HCT116 (cell line): ENCODE measurements at regions not wholly inside any gene's neighbourhood (a gene's known extent, or its start where the extent isn't known, plus 50 kb on each side); places are given as distances from the start of the nearest gene placed in this dataset.

ENCODE experiments used
- ATAC-seq: fragments of 200-7000 bp; cut with Tn5 transposase; 2 replicates; pipeline ENCODE4 v1.9.1; 2020; ENCODE audit warnings: mild to moderate bottlenecking, moderate library complexity
- BruUV-seq: library from RNA; stranded (reverse); fragments of 400-500 nt; replicated peaks from 2 replicates; lab custom pipeline; 2021; lab: Mats Ljungman, UMichigan
- CTCF ChIA-PET: fragments of 300-600 bp; sonication (Branson Sonifier 250); formaldehyde crosslinking; loops from one replicate; lab custom pipeline; 2021; ENCODE audit warnings: antibody characterized with exemption; lab: Charles Lee
- POLR2A ChIA-PET: fragments of 300-600, 350-600 bp; sonication (Branson Sonifier 250); formaldehyde crosslinking; loops from one replicate; lab custom pipeline; 2021; ENCODE audit warnings: antibody characterized with exemption; lab: Charles Lee
- RAD21 ChIA-PET, 2 experiments: fragments of 300-600 bp; sonication (Branson Sonifier 250); formaldehyde crosslinking; loops; one replicate each; lab custom pipeline; 2023; ENCODE audit warnings: low total read pairs in 2 of 2; ENCODE audit not compliant: uncharacterized antibody in 2 of 2, unreplicated experiment in 2 of 2, low non-redundant PET in 1 of 2; lab: Charles Lee
- DNase-seq: peaks from one replicate; pipeline ENCODE4 v3.0.0-alpha.2; 2010; ENCODE audit warnings: low read depth, low spot score
- H2AFZ ChIP-seq: fragments of 200-600 bp; shearing (Covaris generic), sonication (generic); 2 replicates; pipeline ENCODE4 v1.6.1; 2017; ENCODE audit warnings: low read depth, mixed run types, mixed read lengths, antibody characterized with exemption, low read length; ENCODE audit not compliant: poor library complexity, severe bottlenecking
- H3K27ac ChIP-seq: 2 replicates; pipeline ENCODE4 v1.5.1; 2012; ENCODE audit warnings: low read depth, low read length
- H3K27me3 ChIP-seq: fragments of 200-600 bp; sonication (generic); 2 replicates; pipeline ENCODE4 v1.6.1; 2016; ENCODE audit warnings: mixed run types, low read length, mixed read lengths; ENCODE audit not compliant: insufficient read depth
- H3K36me3 ChIP-seq, 2 experiments: fragments of 200-500 bp in 1 of 2; fragments of 200-600 bp in 1 of 2; sonication (Bioruptor generic) in 1 of 2; sonication (generic) in 1 of 2; 2 replicates each; pipeline versions ENCODE4 v1.5.1 to v1.6.1; 2014 to 2016; ENCODE audit warnings: low read length in 2 of 2, inconsistent platforms in 1 of 2, mixed read lengths in 1 of 2, mixed run types in 1 of 2; ENCODE audit not compliant: insufficient read depth in 2 of 2, control insufficient read depth in 1 of 2
- H3K4me1 ChIP-seq, 2 experiments: fragments of 200-600 bp in 1 of 2; sonication (generic) in 1 of 2; 2 replicates each; pipeline versions ENCODE4 v1.5.1 to v1.6.1; 2012 to 2017; ENCODE audit warnings: low read length in 2 of 2, inconsistent platforms in 1 of 2, mild to moderate bottlenecking in 1 of 2, mixed read lengths in 1 of 2, mixed run types in 1 of 2, moderate library complexity in 1 of 2; ENCODE audit not compliant: insufficient read depth in 2 of 2, control insufficient read depth in 1 of 2
- H3K4me2 ChIP-seq: fragments of 200-600 bp; sonication (generic); 2 replicates; pipeline ENCODE4 v1.6.1; 2017; ENCODE audit warnings: mixed run types, low read length, mixed read lengths
- H3K4me3 ChIP-seq, 2 experiments: fragments of 200-600 bp in 1 of 2; sonication (generic) in 1 of 2; replicated peaks in 1 of 2; 2 replicates each; pipeline ENCODE4 v1.5.1; 2011 to 2016; ENCODE audit warnings: low read length in 2 of 2, control low read depth in 1 of 2, low read depth in 1 of 2, mild to moderate bottlenecking in 1 of 2, mixed read lengths in 1 of 2, mixed run types in 1 of 2
- H3K79me2 ChIP-seq: fragments of 200-600 bp; sonication (generic); 2 replicates; pipeline ENCODE4 v1.6.1; 2017; ENCODE audit warnings: mild to moderate bottlenecking, mixed run types, low read length, moderate library complexity, mixed read lengths; ENCODE audit not compliant: insufficient read depth
- H3K9ac ChIP-seq: fragments of 200-600 bp; sonication (generic); 2 replicates; pipeline ENCODE4 v1.6.1; 2016; ENCODE audit warnings: low read length, mixed read lengths
- H3K9me2 ChIP-seq: fragments of 200-600 bp; sonication (generic), shearing (Covaris generic); 2 replicates; pipeline ENCODE4 v1.6.1; 2017; ENCODE audit warnings: mixed run types, mild to moderate bottlenecking, moderate library complexity; ENCODE audit not compliant: insufficient read depth
- H3K9me3 ChIP-seq, 2 experiments: fragments of 200-500 bp in 1 of 2; fragments of 200-600 bp in 1 of 2; sonication (Bioruptor generic) in 1 of 2; sonication (generic) in 1 of 2; 2 replicates each; pipeline ENCODE4 v1.6.1; 2014 to 2017; ENCODE audit warnings: low read length in 2 of 2, mixed read lengths in 2 of 2, inconsistent platforms in 1 of 2, low read depth in 1 of 2, mild to moderate bottlenecking in 1 of 2, mixed run types in 1 of 2, moderate library complexity in 1 of 2; ENCODE audit not compliant: control insufficient read depth in 1 of 2, insufficient read depth in 1 of 2
- H4K20me1 ChIP-seq: fragments of 200-600 bp; sonication (generic), shearing (Covaris generic); 2 replicates; pipeline ENCODE4 v1.6.1; 2017; ENCODE audit warnings: mixed run types, mild to moderate bottlenecking, moderate library complexity; ENCODE audit not compliant: insufficient read depth
- CBX3 ChIP-seq: IDR thresholded peaks from 2 replicates; pipeline ENCODE4 v1.6.1; 2012; ENCODE audit warnings: low read depth
- CEBPB ChIP-seq: IDR thresholded peaks from 2 replicates; pipeline ENCODE4 v1.6.1; 2012; ENCODE audit warnings: low read depth
- FOSL1 ChIP-seq: IDR thresholded peaks from 2 replicates; pipeline ENCODE4 v1.6.1; 2012; ENCODE audit warnings: low read depth
- JUND ChIP-seq: IDR thresholded peaks from 2 replicates; pipeline ENCODE4 v1.6.1; 2012
- POLR2A ChIP-seq: IDR thresholded peaks from 2 replicates; pipeline ENCODE4 v1.7.0; 2011; ENCODE audit warnings: borderline replicate concordance; ENCODE audit not compliant: insufficient read depth, insufficient read length; ENCODE audit errors: extremely low read depth
- POLR2AphosphoS5 ChIP-seq: IDR thresholded peaks from 2 replicates; pipeline ENCODE4 v1.6.1; 2011; ENCODE audit warnings: mild to moderate bottlenecking, low read depth, low read length, moderate library complexity
- RAD21 ChIP-seq: IDR thresholded peaks from 2 replicates; pipeline ENCODE4 v1.6.1; 2012; ENCODE audit warnings: low read depth, mild to moderate bottlenecking
- SIN3A ChIP-seq: IDR thresholded peaks from 2 replicates; pipeline ENCODE4 v1.6.1; 2012; ENCODE audit warnings: low read depth
- SP1 ChIP-seq: IDR thresholded peaks from 2 replicates; pipeline ENCODE4 v1.6.1; 2012; ENCODE audit warnings: low read depth
- TCF7L2 ChIP-seq: IDR thresholded peaks from 2 replicates; pipeline ENCODE4 v1.7.0; 2011; ENCODE audit warnings: borderline replicate concordance, inconsistent platforms; ENCODE audit not compliant: insufficient read depth, insufficient read length; ENCODE audit errors: extremely low read depth
- YY1 ChIP-seq: IDR thresholded peaks from 2 replicates; pipeline ENCODE4 v1.6.1; 2011; ENCODE audit warnings: low read length, low read depth, moderate library complexity, mild to moderate bottlenecking; ENCODE audit not compliant: insufficient replicate concordance; ENCODE audit errors: extremely low read depth
- ZNF274 ChIP-seq: fragments of 200-500 bp; sonication (Bioruptor generic); IDR thresholded peaks from 2 replicates; pipeline ENCODE4 v1.6.1; 2014; ENCODE audit warnings: mild to moderate bottlenecking, low read depth, low read length, inconsistent platforms
- intact Hi-C: fragments of 100-400 bp; cut with micrococcal nuclease; formaldehyde crosslinking; loops from 2 replicates; pipeline ENCODE4 v1.10.0; 2022
- TF ChIP-seq, protein P1 (sequence below): IDR thresholded peaks from 2 replicates; pipeline ENCODE4 v1.6.1; 2012
- TF ChIP-seq, protein P2 (sequence below): IDR thresholded peaks from 2 replicates; pipeline ENCODE4 v1.6.1; 2012
- TF ChIP-seq, protein P3 (sequence below): IDR thresholded peaks from 2 replicates; pipeline ENCODE4 v1.6.1; 2011; ENCODE audit warnings: mild to moderate bottlenecking, low read length, moderate library complexity; ENCODE audit not compliant: insufficient replicate concordance; ENCODE audit errors: extremely low read depth
- TF ChIP-seq, protein P4 (sequence below), 3 experiments: fragments of 200-600 bp in 1 of 3; sonication (generic) in 1 of 3; IDR thresholded peaks in 2 of 3; conservative IDR thresholded peaks in 1 of 3; 2 replicates each; pipeline ENCODE4 v1.5.1; 2012 to 2017; ENCODE audit warnings: low read depth in 2 of 3, low read length in 2 of 3, antibody characterized with exemption in 1 of 3, borderline replicate concordance in 1 of 3, control low read depth in 1 of 3, mild to moderate bottlenecking in 1 of 3, mixed read lengths in 1 of 3, mixed run types in 1 of 3, moderate library complexity in 1 of 3; ENCODE audit not compliant: insufficient read depth in 1 of 3

DNA sequence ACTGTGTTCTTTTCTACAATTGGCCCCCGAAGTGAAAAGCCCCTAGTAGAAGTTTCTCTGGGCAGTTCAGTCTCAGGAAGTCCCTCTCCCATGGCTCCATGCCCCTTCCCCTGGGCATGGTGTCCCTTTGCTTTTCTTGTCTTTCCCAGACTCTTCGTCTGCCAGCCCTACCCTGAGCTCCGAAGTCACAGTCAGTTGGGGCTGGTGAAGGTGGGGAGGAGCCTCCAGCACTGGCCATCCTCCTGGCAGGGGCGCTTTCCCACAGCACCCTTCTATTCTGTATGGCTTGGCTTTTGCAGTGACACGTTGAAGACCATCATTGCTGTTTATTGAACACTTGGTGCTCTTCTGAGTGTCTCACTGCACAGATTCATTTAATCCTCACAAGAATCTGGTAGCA is 195.1 kb upstream of the CADM1 start:
- Histone ChIP-seq H3K4me2 (no peak overlapping the region), H2AFZ (no peak overlapping the region), H3K4me1 (no peaks in the 10 kb centered on the region), H3K9me3 (no peaks in the 10 kb centered on the region; a peak in 1 of 4 replicates), H4K20me1 (no peaks in the 10 kb centered on the region), H3K27ac (no peak overlapping the region), H3K4me3 (no peak overlapping the region), H3K27me3 (no peaks in the 10 kb centered on the region), H3K9ac (no peak overlapping the region), H3K9me2 (no peaks in the 10 kb centered on the region), H3K36me3 (no peaks in the 10 kb centered on the region), H3K79me2 (no peaks in the 10 kb centered on the region)
- intact Hi-C loops: no loop called here
- ChIA-PET RAD21 (no interaction called here), CTCF (no interaction called here), POLR2A (no interaction called here)
- TF ChIP-seq POLR2A (no peak), POLR2AphosphoS5 (no peak), CEBPB (no peak), FOSL1 (no peak), JUND (no peak), SIN3A (no peak), YY1 (no peak), RAD21 (no peak), SP1 (no peak), CBX3 (no peak), TCF7L2 (no peak), ZNF274 (no peak)
- TF ChIP-seq, protein P1, sequence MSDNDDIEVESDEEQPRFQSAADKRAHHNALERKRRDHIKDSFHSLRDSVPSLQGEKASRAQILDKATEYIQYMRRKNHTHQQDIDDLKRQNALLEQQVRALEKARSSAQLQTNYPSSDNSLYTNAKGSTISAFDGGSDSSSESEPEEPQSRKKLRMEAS: no peak
- TF ChIP-seq, protein P2, sequence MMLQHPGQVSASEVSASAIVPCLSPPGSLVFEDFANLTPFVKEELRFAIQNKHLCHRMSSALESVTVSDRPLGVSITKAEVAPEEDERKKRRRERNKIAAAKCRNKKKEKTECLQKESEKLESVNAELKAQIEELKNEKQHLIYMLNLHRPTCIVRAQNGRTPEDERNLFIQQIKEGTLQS: no peak
- TF ChIP-seq, protein P3, sequence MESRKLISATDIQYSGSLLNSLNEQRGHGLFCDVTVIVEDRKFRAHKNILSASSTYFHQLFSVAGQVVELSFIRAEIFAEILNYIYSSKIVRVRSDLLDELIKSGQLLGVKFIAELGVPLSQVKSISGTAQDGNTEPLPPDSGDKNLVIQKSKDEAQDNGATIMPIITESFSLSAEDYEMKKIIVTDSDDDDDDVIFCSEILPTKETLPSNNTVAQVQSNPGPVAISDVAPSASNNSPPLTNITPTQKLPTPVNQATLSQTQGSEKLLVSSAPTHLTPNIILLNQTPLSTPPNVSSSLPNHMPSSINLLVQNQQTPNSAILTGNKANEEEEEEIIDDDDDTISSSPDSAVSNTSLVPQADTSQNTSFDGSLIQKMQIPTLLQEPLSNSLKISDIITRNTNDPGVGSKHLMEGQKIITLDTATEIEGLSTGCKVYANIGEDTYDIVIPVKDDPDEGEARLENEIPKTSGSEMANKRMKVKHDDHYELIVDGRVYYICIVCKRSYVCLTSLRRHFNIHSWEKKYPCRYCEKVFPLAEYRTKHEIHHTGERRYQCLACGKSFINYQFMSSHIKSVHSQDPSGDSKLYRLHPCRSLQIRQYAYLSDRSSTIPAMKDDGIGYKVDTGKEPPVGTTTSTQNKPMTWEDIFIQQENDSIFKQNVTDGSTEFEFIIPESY: no peak
- TF ChIP-seq, protein P4, sequence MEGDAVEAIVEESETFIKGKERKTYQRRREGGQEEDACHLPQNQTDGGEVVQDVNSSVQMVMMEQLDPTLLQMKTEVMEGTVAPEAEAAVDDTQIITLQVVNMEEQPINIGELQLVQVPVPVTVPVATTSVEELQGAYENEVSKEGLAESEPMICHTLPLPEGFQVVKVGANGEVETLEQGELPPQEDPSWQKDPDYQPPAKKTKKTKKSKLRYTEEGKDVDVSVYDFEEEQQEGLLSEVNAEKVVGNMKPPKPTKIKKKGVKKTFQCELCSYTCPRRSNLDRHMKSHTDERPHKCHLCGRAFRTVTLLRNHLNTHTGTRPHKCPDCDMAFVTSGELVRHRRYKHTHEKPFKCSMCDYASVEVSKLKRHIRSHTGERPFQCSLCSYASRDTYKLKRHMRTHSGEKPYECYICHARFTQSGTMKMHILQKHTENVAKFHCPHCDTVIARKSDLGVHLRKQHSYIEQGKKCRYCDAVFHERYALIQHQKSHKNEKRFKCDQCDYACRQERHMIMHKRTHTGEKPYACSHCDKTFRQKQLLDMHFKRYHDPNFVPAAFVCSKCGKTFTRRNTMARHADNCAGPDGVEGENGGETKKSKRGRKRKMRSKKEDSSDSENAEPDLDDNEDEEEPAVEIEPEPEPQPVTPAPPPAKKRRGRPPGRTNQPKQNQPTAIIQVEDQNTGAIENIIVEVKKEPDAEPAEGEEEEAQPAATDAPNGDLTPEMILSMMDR (IDR thresholded peaks at IDR 0.05 in 2 of 3, conservative IDR thresholded peaks at IDR 0.05 in 1 of 3; ENCODE audit: borderline replicate concordance in 1 of 3, insufficient read depth in 1 of 3, low read depth in 2 of 3, low read length in 2 of 3): no peak
- no TSS peak for BruUV-seq
- DNase-seq: no peak
- no peak for ATAC-seq
